ENCODE measurements at regions not wholly inside any gene's neighbourhood (a gene's known extent, or its start where the extent isn't known, plus 50 kb on each side); places are given as distances from the start of the nearest gene placed in this dataset.
A peak's percentile ranks its signal among the peaks of the same experiment; 100 is the strongest.

- DNase-seq = no peak
Measured at GRCh38 chr14:61129168-61129745, 148.2 kb downstream of the SLC38A6 start.

- no peak for DNase-seq
Measured at GRCh38 chr14:61128382-61129167, 147.5 kb downstream of the SLC38A6 start.

- DNase-seq = no peak
Measured at GRCh38 chr14:61126603-61127498, 145.8 kb downstream of the SLC38A6 start.

- peak; percentile 67 to 68 for DNase-seq
Measured at GRCh38 chr14:61125867-61126572, 145.0 kb downstream of the SLC38A6 start.

- no peak for DNase-seq
Measured at GRCh38 chr14:61125041-61125866, 144.2 kb downstream of the SLC38A6 start.

GRCh38 chr14:61122862-61123261, 141.8 kb downstream of the SLC38A6 start:
- no peak for DNase-seq

- no peak for DNase-seq
Measured at GRCh38 chr14:61121355-61121787, 140.3 kb downstream of the SLC38A6 start.

- DNase-seq = no peak
Measured at GRCh38 chr14:61120576-61120975, 139.5 kb downstream of the SLC38A6 start.

- no peak for DNase-seq
Measured at GRCh38 chr14:61119006-61119405, 138.0 kb downstream of the SLC38A6 start.

GRCh38 chr14:61116369-61116768, 135.3 kb downstream of the SLC38A6 start:
- no peak for DNase-seq

GRCh38 chr14:61113561-61114225, 132.6 kb downstream of the SLC38A6 start:
- peak in 1 of 2 experiments; percentile 28 for DNase-seq

GRCh38 chr14:61112506-61112905, 131.5 kb downstream of the SLC38A6 start:
- no peak for DNase-seq

- no peak for DNase-seq
Measured at GRCh38 chr14:61111731-61112130, 130.7 kb downstream of the SLC38A6 start.

GRCh38 chr14:61111209-61111665, 130.2 kb downstream of the SLC38A6 start:
- no peak for DNase-seq

- no peak for DNase-seq
Measured at GRCh38 chr14:61110316-61111082, 129.5 kb downstream of the SLC38A6 start.

- DNase-seq = no peak
Measured at GRCh38 chr14:61109288-61109687, 128.2 kb downstream of the SLC38A6 start.

- no peak for DNase-seq
Measured at GRCh38 chr14:61108496-61109141, 127.6 kb downstream of the SLC38A6 start.

GRCh38 chr14:61107869-61108493, 126.9 kb downstream of the SLC38A6 start:
- no peak for DNase-seq

GRCh38 chr14:61106959-61107641, 126.1 kb downstream of the SLC38A6 start:
- DNase-seq = no peak

Data from NCI-H187 (cell line).